ENCODE measurements at regions not wholly inside any gene's neighbourhood (a gene's known extent, or its start where the extent isn't known, plus 50 kb on each side); places are given as distances from the start of the nearest gene placed in this dataset.

DNA sequence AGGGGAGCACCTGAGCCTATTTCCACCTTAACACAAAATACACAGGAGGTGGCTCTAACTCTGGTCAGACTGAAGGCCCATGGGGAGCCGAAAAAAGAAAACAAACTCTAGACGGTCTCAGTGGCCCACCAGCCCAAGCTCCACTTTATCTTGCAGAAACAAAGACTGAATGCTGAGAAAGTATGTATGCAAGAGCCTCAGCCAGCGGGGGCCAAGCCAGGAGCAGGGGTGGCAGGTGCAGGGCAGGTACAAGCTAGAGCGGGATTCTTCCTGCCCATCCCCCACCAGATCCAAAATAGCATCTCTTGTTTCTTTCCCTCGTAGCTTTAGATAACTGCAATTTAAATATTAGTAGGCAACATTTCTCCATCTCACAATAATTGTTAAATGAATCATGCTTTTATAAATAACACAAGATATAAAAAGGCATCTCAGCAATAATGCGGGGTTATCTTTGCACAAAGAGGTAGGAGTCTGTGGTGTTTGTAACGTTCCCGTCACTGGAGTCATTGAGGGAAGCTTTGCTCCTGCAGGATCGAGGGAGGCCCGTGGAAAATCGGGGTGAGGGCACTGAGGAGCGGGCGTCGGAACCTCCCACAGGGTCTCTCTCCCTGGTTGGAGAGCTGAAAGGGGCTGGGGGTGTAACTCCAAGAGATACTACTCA is 418.0 kb downstream of the SHANK2 start:
- H3K27ac ChIP-seq: no peak overlapping the region
- DNase-seq: no peak
- H3K4me1 ChIP-seq (ENCODE audit: insufficient read depth): no peaks in the 10 kb centered on the region
- H3K4me3 ChIP-seq: no peak overlapping the region
- intact Hi-C loops (cut with DNase I): no loop called here
- 29 to 46% (median 35%) methylated on average over 14 of the region's 14 CpGs for WGBS, 3 donors
- H3K27me3 ChIP-seq: no peaks in the 10 kb centered on the region
- H3K36me3 ChIP-seq: no peaks in the 10 kb centered on the region
- peaks cover 0 to 3% of the 10 kb centered on the region in 2 donors for H3K9me3 ChIP-seq
- TF ChIP-seq, protein P1, sequence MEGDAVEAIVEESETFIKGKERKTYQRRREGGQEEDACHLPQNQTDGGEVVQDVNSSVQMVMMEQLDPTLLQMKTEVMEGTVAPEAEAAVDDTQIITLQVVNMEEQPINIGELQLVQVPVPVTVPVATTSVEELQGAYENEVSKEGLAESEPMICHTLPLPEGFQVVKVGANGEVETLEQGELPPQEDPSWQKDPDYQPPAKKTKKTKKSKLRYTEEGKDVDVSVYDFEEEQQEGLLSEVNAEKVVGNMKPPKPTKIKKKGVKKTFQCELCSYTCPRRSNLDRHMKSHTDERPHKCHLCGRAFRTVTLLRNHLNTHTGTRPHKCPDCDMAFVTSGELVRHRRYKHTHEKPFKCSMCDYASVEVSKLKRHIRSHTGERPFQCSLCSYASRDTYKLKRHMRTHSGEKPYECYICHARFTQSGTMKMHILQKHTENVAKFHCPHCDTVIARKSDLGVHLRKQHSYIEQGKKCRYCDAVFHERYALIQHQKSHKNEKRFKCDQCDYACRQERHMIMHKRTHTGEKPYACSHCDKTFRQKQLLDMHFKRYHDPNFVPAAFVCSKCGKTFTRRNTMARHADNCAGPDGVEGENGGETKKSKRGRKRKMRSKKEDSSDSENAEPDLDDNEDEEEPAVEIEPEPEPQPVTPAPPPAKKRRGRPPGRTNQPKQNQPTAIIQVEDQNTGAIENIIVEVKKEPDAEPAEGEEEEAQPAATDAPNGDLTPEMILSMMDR (IDR thresholded peaks at IDR 0.05): no peak
- no peak for TF ChIP-seq EP300 (IDR thresholded peaks at IDR 0.05)
- TF ChIP-seq POLR2A (IDR thresholded peaks at IDR 0.05): no peak

GRCh38 chr11:70834984-70835560 is 417.3 kb downstream of the SHANK2 start:
- Histone ChIP-seq H3K9me3 (peaks cover 0 to 3% of the 10 kb centered on the region in 2 donors), H3K4me3 (no peak overlapping the region), H3K4me1 (ENCODE audit: insufficient read depth) (no peaks in the 10 kb centered on the region), H3K36me3 (no peaks in the 10 kb centered on the region), H3K27me3 (no peaks in the 10 kb centered on the region), H3K27ac (no peak overlapping the region)
- no peak for DNase-seq
- intact Hi-C loops (cut with DNase I): no loop called here
- TF ChIP-seq POLR2A (IDR thresholded peaks at IDR 0.05): no peak
- TF ChIP-seq, protein P1 (IDR thresholded peaks at IDR 0.05): no peak
- no peak for TF ChIP-seq EP300 (IDR thresholded peaks at IDR 0.05)
- WGBS, 3 donors: 76 to 82% (median 80%) methylated on average over 14 of the region's 14 CpGs

- H3K27me3 ChIP-seq: no peaks in the 10 kb centered on the region
- no peak for DNase-seq
- no peaks in the 10 kb centered on the region for H3K36me3 ChIP-seq
- no peak overlapping the region for H3K27ac ChIP-seq
- H3K4me1 ChIP-seq (ENCODE audit: insufficient read depth): no peaks in the 10 kb centered on the region
- WGBS, 3 donors: 79 to 88% (median 84%) methylated on average over 10 of the region's 10 CpGs
- intact Hi-C loops (cut with DNase I): no loop called here
- H3K4me3 ChIP-seq: no peak overlapping the region
- TF ChIP-seq POLR2A (IDR thresholded peaks at IDR 0.05) (no peak), EP300 (IDR thresholded peaks at IDR 0.05) (no peak)
- TF ChIP-seq, protein P1 (IDR thresholded peaks at IDR 0.05): no peak
- peaks cover 0 to 3% of the 10 kb centered on the region in 2 donors for H3K9me3 ChIP-seq
Measured at GRCh38 chr11:70836071-70836470, 416.3 kb downstream of the SHANK2 start.

- H3K27ac ChIP-seq: no peak overlapping the region
- H3K36me3 ChIP-seq: no peaks in the 10 kb centered on the region
- peaks cover 0 to 3% of the 10 kb centered on the region in 2 donors for H3K9me3 ChIP-seq
- no peaks in the 10 kb centered on the region for H3K4me1 ChIP-seq (ENCODE audit: insufficient read depth)
- no peak overlapping the region for H3K4me3 ChIP-seq
- no peaks in the 10 kb centered on the region for H3K27me3 ChIP-seq
- TF ChIP-seq, protein P1 (IDR thresholded peaks at IDR 0.05): no peak
- TF ChIP-seq POLR2A (IDR thresholded peaks at IDR 0.05) (no peak), EP300 (IDR thresholded peaks at IDR 0.05) (no peak)
- intact Hi-C loops (cut with DNase I): no loop called here
- 72 to 80% (median 76%) methylated on average over 3 of the region's 3 CpGs for WGBS, 3 donors
- no peak for DNase-seq
Measured at GRCh38 chr11:70838198-70838597, 414.2 kb downstream of the SHANK2 start.

All from ovary (tissue), 7 donors.